Stomach (tissue), 8 donors: ENCODE measurements at regions not wholly inside any gene's neighbourhood (a gene's known extent, or its start where the extent isn't known, plus 50 kb on each side); places are given as distances from the start of the nearest gene placed in this dataset.

Experiments used
- DNase-seq, 2 donors: peaks; one replicate each; pipeline versions ENCODE4 v3.0.0 to v3.0.0-alpha.2; 2013 to 2019
- H3K27ac ChIP-seq, 5 donors: fragments of 200-600 bp in 4 of 5; sonication (generic) in 4 of 5; one replicate each; pipeline ENCODE4 v1.5.1; 2013 to 2019; ENCODE audit warnings: mild to moderate bottlenecking in 1 of 5, moderate library complexity in 1 of 5
- H3K27me3 ChIP-seq, 3 donors: fragments of 200-600 bp; sonication (generic); one replicate each; pipeline ENCODE4 v1.5.1; 2017 to 2019; ENCODE audit warnings: mixed run types in 1 of 3
- H3K36me3 ChIP-seq, 4 donors: fragments of 200-600 bp; sonication (generic); 1 replicate in 3 of 4; 2 replicates in 1 of 4; pipeline ENCODE4 v1.5.1; 2016 to 2019
- H3K4me1 ChIP-seq, 4 donors: fragments of 200-600 bp; sonication (generic); one replicate each; pipeline ENCODE4 v1.5.1; 2016 to 2019
- H3K4me3 ChIP-seq, 4 donors: fragments of 200-600 bp; sonication (generic) in 3 of 4; one replicate each; pipeline ENCODE4 v1.5.1; 2016 to 2019; ENCODE audit warnings: mild to moderate bottlenecking in 1 of 4
- H3K9me3 ChIP-seq, 4 donors: fragments of 200-600 bp; sonication (generic); one replicate each; pipeline ENCODE4 v1.5.1; 2016 to 2019
- CTCF ChIP-seq, 7 experiments: fragments of 450-650 bp in 4 of 7; fragments of 200-600 bp in 3 of 7; sonication (generic) in 3 of 7; IDR thresholded peaks; one replicate each; pipeline ENCODE4 v1.5.1; 2016 to 2019; ENCODE audit warnings: antibody characterized with exemption in 7 of 7, control low read depth in 2 of 7, mild to moderate bottlenecking in 1 of 7
- EP300 ChIP-seq: sonication (generic); formaldehyde crosslinking; IDR thresholded peaks from one replicate; pipeline ENCODE4 v1.6.1; 2017; ENCODE audit warnings: antibody characterized with exemption
- POLR2A ChIP-seq, 4 donors: fragments of 450-650 bp; IDR thresholded peaks; one replicate each; pipeline ENCODE4 v1.6.1; 2016; ENCODE audit warnings: antibody characterized with exemption in 4 of 4, control low read depth in 2 of 4, mild to moderate bottlenecking in 1 of 4, moderate library complexity in 1 of 4
- POLR2AphosphoS5 ChIP-seq, 3 donors: sonication (generic); formaldehyde crosslinking; IDR thresholded peaks; one replicate each; pipeline ENCODE4 v1.6.1; 2016; ENCODE audit warnings: antibody characterized with exemption in 3 of 3
- WGBS, 5 donors: extraction: QIAGEN DNeasy Blood & Tissue Kit in 3 of 5; methylation state at CpG; one replicate each; pipeline versions ENCODE4 v1.1.5 to v1.1.7; 2013 to 2018; 5-methylcytosine and 5-hydroxymethylcytosine counted together
- intact Hi-C: fragments of 100-400 bp; cut with DNase I; formaldehyde crosslinking; loops from one replicate; pipeline ENCODE4 v1.15.1; 2023; ENCODE audit warnings: low total_unique reads
- donor health status: healthy with polysubstance abuse.
- donor health status: Bipolar disorder and iron deficiency.
- donor health status: healthy.

DNA sequence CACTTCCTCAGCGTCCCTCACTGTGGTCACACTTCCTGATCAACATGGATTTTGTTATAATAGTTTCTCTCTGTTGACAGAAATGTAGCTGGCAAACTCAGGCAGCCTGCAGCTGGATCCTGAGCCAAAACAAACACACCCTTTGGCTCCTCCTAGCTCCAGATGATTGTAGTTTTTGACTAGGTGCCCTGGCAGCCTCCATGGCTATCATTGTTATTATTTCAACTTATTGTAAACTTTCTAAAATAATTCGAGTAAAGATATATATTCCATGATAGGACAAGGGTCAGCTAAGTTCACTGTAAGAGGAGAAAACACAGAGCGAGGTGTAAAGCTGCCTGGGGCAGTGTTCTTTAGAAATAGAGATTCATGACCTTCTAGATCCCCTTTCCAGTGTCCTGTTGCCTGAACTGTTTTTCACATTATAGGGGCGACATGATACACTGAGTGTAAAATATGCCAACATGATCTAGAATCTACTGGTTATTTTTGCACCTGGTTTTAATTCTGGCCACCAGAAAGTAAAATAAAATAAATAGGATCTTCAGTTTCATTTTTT, 98.2 kb upstream of the HDGFL1 start:
- Histone ChIP-seq H3K36me3 (no peaks in the 10 kb centered on the region), H3K4me1 (peaks cover 8 to 43% (median 24%) of the 10 kb centered on the region in 4 donors), H3K4me3 (no peak overlapping the region), H3K9me3 (no peaks in the 10 kb centered on the region), H3K27ac (peak overlapping the region in 1 of 5 donors; percentile 18), H3K27me3 (no peaks in the 10 kb centered on the region)
- WGBS, 5 donors, result 8 to 16% (median 11%) methylated on average over 4 of the region's 4 CpGs
- intact Hi-C loops, result no loop called here
- peak in 2 of 7 experiments; percentile 15 to 29 for TF ChIP-seq CTCF (IDR thresholded peaks at IDR 0.05)
- TF ChIP-seq POLR2A (IDR thresholded peaks at IDR 0.05), result no peak
- peak; percentile 30 to 71 (median 34) for TF ChIP-seq POLR2AphosphoS5 (IDR thresholded peaks at IDR 0.05)
- DNase-seq, result peak; percentile 80 to 88

GRCh38 chr6:22471746-22472145, 97.6 kb upstream of the HDGFL1 start:
- intact Hi-C loops, result no loop called here
- no peaks in the 10 kb centered on the region for H3K36me3 ChIP-seq
- H3K27ac ChIP-seq, result no peak overlapping the region
- peaks cover 8 to 38% (median 23%) of the 10 kb centered on the region in 4 donors for H3K4me1 ChIP-seq
- no peaks in the 10 kb centered on the region for H3K9me3 ChIP-seq
- no peak overlapping the region for H3K4me3 ChIP-seq
- TF ChIP-seq POLR2A (IDR thresholded peaks at IDR 0.05) (no peak), POLR2AphosphoS5 (IDR thresholded peaks at IDR 0.05) (no peak), EP300 (no peak), CTCF (IDR thresholded peaks at IDR 0.05) (no peak)
- no peaks in the 10 kb centered on the region for H3K27me3 ChIP-seq
- peak in 1 of 2 donors; percentile 12 for DNase-seq
- 74 to 86% (median 77%) methylated on average over 4 of the region's 4 CpGs for WGBS, 5 donors

DNA sequence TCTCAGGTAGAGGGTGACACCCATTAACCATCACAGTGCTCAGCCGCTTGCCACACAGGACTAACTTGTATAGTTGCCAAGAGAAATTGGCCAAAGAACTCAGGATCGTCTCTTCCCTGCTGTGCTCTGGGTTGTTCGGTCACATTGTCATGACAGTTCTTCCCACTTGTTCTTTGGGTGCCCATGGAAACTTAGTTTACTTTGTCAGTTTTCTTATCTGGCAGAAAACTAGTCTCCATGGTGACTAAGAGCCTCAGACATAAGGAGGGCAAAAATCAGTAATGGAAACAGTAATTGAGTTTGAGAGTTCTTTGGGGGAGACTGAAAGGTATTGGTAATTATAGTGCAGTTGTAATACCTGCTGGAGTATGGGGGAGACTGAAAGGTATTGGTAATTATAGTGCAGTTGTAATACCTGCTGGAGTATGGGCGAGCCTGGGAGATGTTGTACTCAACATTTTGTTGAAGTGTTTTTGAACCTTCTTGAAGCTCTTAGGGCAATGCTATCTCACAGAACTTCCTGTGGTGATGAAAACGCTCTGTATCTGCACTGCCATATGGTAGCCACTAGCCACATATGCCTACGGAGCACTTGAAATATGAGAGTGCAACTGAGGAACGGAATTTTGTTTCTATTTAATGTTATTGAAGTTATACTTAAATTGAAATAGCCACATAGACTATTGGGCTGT, 95.2 kb upstream of the HDGFL1 start:
- 78 to 85% (median 82%) methylated on average over 7 of the region's 7 CpGs for WGBS, 5 donors
- Histone ChIP-seq H3K27ac (no peak overlapping the region), H3K27me3 (no peaks in the 10 kb centered on the region), H3K36me3 (no peaks in the 10 kb centered on the region), H3K4me1 (peaks cover 8 to 23% (median 17%) of the 10 kb centered on the region in 4 donors), H3K9me3 (no peaks in the 10 kb centered on the region), H3K4me3 (no peak overlapping the region)
- no peak for DNase-seq
- intact Hi-C loops, result no loop called here
- TF ChIP-seq EP300 (no peak), POLR2AphosphoS5 (IDR thresholded peaks at IDR 0.05) (no peak)

DNA sequence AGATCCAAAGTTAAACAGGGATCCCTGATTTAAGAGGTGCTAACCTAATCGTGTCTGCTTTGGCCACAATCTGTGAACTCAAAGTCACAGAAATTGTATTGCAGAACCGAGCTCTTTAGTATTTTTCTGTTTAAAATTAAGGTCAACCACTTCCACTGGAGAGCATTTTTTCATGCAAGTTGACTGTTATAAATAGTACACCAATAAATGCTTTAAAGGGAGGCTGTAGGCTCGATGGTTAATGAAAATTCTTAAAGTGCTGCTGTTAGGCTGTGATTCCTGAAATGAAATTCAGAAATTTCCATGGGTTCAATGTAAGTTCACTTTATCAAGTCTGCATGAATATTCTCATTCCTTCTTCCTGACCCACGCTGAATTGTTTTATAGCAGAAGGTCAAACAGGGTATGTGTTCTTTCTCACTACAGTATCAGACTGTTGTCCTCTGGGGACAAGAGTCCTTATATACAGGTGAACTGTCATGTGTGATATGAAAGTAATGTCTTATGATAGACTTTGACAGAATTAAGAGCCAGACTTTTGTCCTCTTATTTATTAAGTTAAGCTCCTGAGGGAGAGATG, 92.5 kb upstream of the HDGFL1 start:
- 54 to 78% (median 72%) methylated on average over 4 of the region's 4 CpGs for WGBS, 5 donors
- Histone ChIP-seq H3K4me1 (peaks cover 0 to 3% (median 1%) of the 10 kb centered on the region in 4 donors), H3K27ac (no peak overlapping the region), H3K4me3 (no peak overlapping the region), H3K9me3 (no peaks in the 10 kb centered on the region), H3K27me3 (no peaks in the 10 kb centered on the region), H3K36me3 (no peaks in the 10 kb centered on the region)
- intact Hi-C loops, result no loop called here
- TF ChIP-seq POLR2AphosphoS5 (IDR thresholded peaks at IDR 0.05) (no peak), EP300 (no peak), CTCF (IDR thresholded peaks at IDR 0.05) (no peak), POLR2A (IDR thresholded peaks at IDR 0.05) (no peak)
- DNase-seq, result no peak

- no peak for DNase-seq
- intact Hi-C loops, result no loop called here
- TF ChIP-seq POLR2A (IDR thresholded peaks at IDR 0.05) (no peak), CTCF (IDR thresholded peaks at IDR 0.05) (no peak), EP300 (no peak), POLR2AphosphoS5 (IDR thresholded peaks at IDR 0.05) (no peak)
- Histone ChIP-seq H3K27ac (no peak overlapping the region), H3K27me3 (no peaks in the 10 kb centered on the region), H3K4me3 (no peak overlapping the region), H3K9me3 (no peaks in the 10 kb centered on the region), H3K36me3 (no peaks in the 10 kb centered on the region), H3K4me1 (no peaks in the 10 kb centered on the region)
- 74 to 91% (median 79%) methylated on average over 3 of the region's 3 CpGs for WGBS, 5 donors
Measured at GRCh38 chr6:22497276-22497675, 72.1 kb upstream of the HDGFL1 start.
